B cell (primary cell): ENCODE measurements at regions not wholly inside any gene's neighbourhood (a gene's known extent, or its start where the extent isn't known, plus 50 kb on each side); places are given as distances from the start of the nearest gene placed in this dataset.
"Not testable (repeated sequence)": the region's sequence is repeated elsewhere in the genome, so short reads cannot be mapped to it uniquely, and the experiment has no call there.

Experiments used
- EZH2 ChIP-seq: IDR thresholded peaks from 2 replicates; pipeline ENCODE4 v1.6.1; 2012; ENCODE audit warnings: borderline replicate concordance, low read depth, mild to moderate bottlenecking, moderate library complexity, low read length; ENCODE audit not compliant: insufficient read depth, poor library complexity, severe bottlenecking
- TF ChIP-seq, protein P1 (sequence below): fragments of 200-600 bp; IDR thresholded peaks from one replicate; pipeline ENCODE4 v1.8.0; 2022; ENCODE audit warnings: antibody characterized with exemption, mild to moderate bottlenecking

DNA sequence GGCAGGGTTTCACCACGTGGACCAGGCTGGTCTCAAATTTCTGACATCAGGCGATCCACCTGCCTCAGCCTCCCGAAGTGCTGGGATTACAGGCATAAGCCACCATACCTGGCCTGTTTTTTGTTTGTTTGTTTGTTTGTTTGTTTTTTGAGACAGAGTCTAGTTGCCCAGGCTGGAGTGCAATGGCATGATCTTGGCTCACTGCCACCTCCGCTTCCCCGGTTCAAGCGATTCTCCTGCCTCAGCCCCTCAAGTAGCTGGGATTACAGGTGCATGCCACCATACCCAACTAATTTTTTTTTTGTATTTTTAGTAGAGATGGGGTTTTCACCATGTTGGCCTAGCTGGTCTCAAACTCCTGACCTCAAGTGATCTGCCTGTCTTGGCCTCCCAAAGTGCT, 61.8 kb upstream of the SPDYE9 start:
- TF ChIP-seq, protein P1, sequence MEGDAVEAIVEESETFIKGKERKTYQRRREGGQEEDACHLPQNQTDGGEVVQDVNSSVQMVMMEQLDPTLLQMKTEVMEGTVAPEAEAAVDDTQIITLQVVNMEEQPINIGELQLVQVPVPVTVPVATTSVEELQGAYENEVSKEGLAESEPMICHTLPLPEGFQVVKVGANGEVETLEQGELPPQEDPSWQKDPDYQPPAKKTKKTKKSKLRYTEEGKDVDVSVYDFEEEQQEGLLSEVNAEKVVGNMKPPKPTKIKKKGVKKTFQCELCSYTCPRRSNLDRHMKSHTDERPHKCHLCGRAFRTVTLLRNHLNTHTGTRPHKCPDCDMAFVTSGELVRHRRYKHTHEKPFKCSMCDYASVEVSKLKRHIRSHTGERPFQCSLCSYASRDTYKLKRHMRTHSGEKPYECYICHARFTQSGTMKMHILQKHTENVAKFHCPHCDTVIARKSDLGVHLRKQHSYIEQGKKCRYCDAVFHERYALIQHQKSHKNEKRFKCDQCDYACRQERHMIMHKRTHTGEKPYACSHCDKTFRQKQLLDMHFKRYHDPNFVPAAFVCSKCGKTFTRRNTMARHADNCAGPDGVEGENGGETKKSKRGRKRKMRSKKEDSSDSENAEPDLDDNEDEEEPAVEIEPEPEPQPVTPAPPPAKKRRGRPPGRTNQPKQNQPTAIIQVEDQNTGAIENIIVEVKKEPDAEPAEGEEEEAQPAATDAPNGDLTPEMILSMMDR: not testable (repeated sequence)
- not testable (repeated sequence) for TF ChIP-seq EZH2
